GM12872 (cell line): ENCODE measurements at regions not wholly inside any gene's neighbourhood (a gene's known extent, or its start where the extent isn't known, plus 50 kb on each side); places are given as distances from the start of the nearest gene placed in this dataset.

Experiments
- CTCF ChIP-seq: IDR thresholded peaks from 3 replicates; pipeline ENCODE4 v1.5.1; 2011; ENCODE audit warnings: low read depth, mild to moderate bottlenecking, low read length, moderate library complexity; ENCODE audit not compliant: insufficient read depth

- no peak for TF ChIP-seq CTCF
These were observed 270.8 kb downstream of the BCOR start for GRCh38 chrX:39826813-39827543.

GRCh38 chrX:39827951-39828350 is 269.8 kb downstream of the BCOR start:
- no peak for TF ChIP-seq CTCF

- no peak for TF ChIP-seq CTCF
These were observed 268.8 kb downstream of the BCOR start for GRCh38 chrX:39828971-39829370.

GRCh38 chrX:39829965-39830364 is 267.8 kb downstream of the BCOR start:
- TF ChIP-seq CTCF: no peak

GRCh38 chrX:39830414-39830813 is 267.3 kb downstream of the BCOR start:
- TF ChIP-seq CTCF: no peak

- TF ChIP-seq CTCF: no peak
These were observed 265.5 kb downstream of the BCOR start for GRCh38 chrX:39832211-39832610.

GRCh38 chrX:39834600-39834999 is 263.2 kb downstream of the BCOR start:
- TF ChIP-seq CTCF: no peak
